ENCODE measurements at regions not wholly inside any gene's neighbourhood (a gene's known extent, or its start where the extent isn't known, plus 50 kb on each side); places are given as distances from the start of the nearest gene placed in this dataset.

GRCh38 chr11:121841487-121842191 is 274.4 kb downstream of the BLID start:
- Mint-ChIP-seq H3K4me1 (ENCODE audit: unreplicated experiment) (no peaks in the 10 kb centered on the region), H3K9me3 (ENCODE audit: unreplicated experiment) (no peaks in the 10 kb centered on the region), H3K27ac (ENCODE audit: unreplicated experiment) (no peak overlapping the region), H3K4me3 (ENCODE audit: unreplicated experiment) (no peak overlapping the region), H3K27me3 (ENCODE audit: unreplicated experiment) (peaks cover 5% of the 10 kb centered on the region), H3K36me3 (ENCODE audit: low read depth, unreplicated experiment) (no peaks in the 10 kb centered on the region)
- no peak for TF ChIP-seq CTCF (IDR thresholded peaks at IDR 0.05; ENCODE audit: unreplicated experiment)
- DNase-seq (ENCODE audit: low spot score), result no peak

GRCh38 chr11:121839781-121840180 is 276.2 kb downstream of the BLID start:
- Mint-ChIP-seq H3K27me3 (ENCODE audit: unreplicated experiment) (peaks cover 5% of the 10 kb centered on the region), H3K4me1 (ENCODE audit: unreplicated experiment) (no peaks in the 10 kb centered on the region), H3K36me3 (ENCODE audit: low read depth, unreplicated experiment) (no peaks in the 10 kb centered on the region), H3K27ac (ENCODE audit: unreplicated experiment) (no peak overlapping the region), H3K4me3 (ENCODE audit: unreplicated experiment) (no peak overlapping the region), H3K9me3 (ENCODE audit: unreplicated experiment) (no peaks in the 10 kb centered on the region)
- DNase-seq (ENCODE audit: low spot score), result no peak
- no peak for TF ChIP-seq CTCF (IDR thresholded peaks at IDR 0.05; ENCODE audit: unreplicated experiment)

- Mint-ChIP-seq H3K4me3 (ENCODE audit: unreplicated experiment) (no peak overlapping the region), H3K27ac (ENCODE audit: unreplicated experiment) (no peak overlapping the region), H3K4me1 (ENCODE audit: unreplicated experiment) (no peaks in the 10 kb centered on the region), H3K9me3 (ENCODE audit: unreplicated experiment) (no peaks in the 10 kb centered on the region), H3K36me3 (ENCODE audit: low read depth, unreplicated experiment) (no peaks in the 10 kb centered on the region), H3K27me3 (ENCODE audit: unreplicated experiment) (peaks cover 4% of the 10 kb centered on the region)
- DNase-seq (ENCODE audit: low spot score), result no peak
- no peak for TF ChIP-seq CTCF (IDR thresholded peaks at IDR 0.05; ENCODE audit: unreplicated experiment)
Measured at GRCh38 chr11:121838571-121838970, 277.4 kb downstream of the BLID start.

GRCh38 chr11:121833970-121834369 is 282.0 kb downstream of the BLID start:
- H3K4me3 Mint-ChIP-seq (ENCODE audit: unreplicated experiment), result no peak overlapping the region
- H3K36me3 Mint-ChIP-seq (ENCODE audit: low read depth, unreplicated experiment), result no peaks in the 10 kb centered on the region
- no peak for DNase-seq (ENCODE audit: low spot score)
- no peaks in the 10 kb centered on the region for H3K4me1 Mint-ChIP-seq (ENCODE audit: unreplicated experiment)
- no peak for TF ChIP-seq CTCF (IDR thresholded peaks at IDR 0.05; ENCODE audit: unreplicated experiment)
- H3K9me3 Mint-ChIP-seq (ENCODE audit: unreplicated experiment), result no peaks in the 10 kb centered on the region
- H3K27ac Mint-ChIP-seq (ENCODE audit: unreplicated experiment), result no peak overlapping the region
- no peaks in the 10 kb centered on the region for H3K27me3 Mint-ChIP-seq (ENCODE audit: unreplicated experiment)

GRCh38 chr11:121829159-121829643 is 286.8 kb downstream of the BLID start:
- Mint-ChIP-seq H3K4me3 (ENCODE audit: unreplicated experiment) (no peak overlapping the region), H3K4me1 (ENCODE audit: unreplicated experiment) (no peaks in the 10 kb centered on the region), H3K27ac (ENCODE audit: unreplicated experiment) (no peak overlapping the region), H3K27me3 (ENCODE audit: unreplicated experiment) (no peaks in the 10 kb centered on the region), H3K36me3 (ENCODE audit: low read depth, unreplicated experiment) (no peaks in the 10 kb centered on the region), H3K9me3 (ENCODE audit: unreplicated experiment) (no peaks in the 10 kb centered on the region)
- no peak for DNase-seq (ENCODE audit: low spot score)
- TF ChIP-seq CTCF (IDR thresholded peaks at IDR 0.05; ENCODE audit: unreplicated experiment), result no peak
